GM12892 (cell line): ENCODE measurements at regions not wholly inside any gene's neighbourhood (a gene's known extent, or its start where the extent isn't known, plus 50 kb on each side); places are given as distances from the start of the nearest gene placed in this dataset.

Source experiments
- POLR2AphosphoS5 ChIP-seq: IDR thresholded peaks from 2 replicates; pipeline ENCODE4 v1.6.1; 2011; ENCODE audit warnings: low read depth, low read length, control low read depth
- TAF1 ChIP-seq: IDR thresholded peaks from 2 replicates; pipeline ENCODE4 v1.6.1; 2011; ENCODE audit warnings: low read depth, mild to moderate bottlenecking, control low read depth, low read length, borderline replicate concordance

DNA sequence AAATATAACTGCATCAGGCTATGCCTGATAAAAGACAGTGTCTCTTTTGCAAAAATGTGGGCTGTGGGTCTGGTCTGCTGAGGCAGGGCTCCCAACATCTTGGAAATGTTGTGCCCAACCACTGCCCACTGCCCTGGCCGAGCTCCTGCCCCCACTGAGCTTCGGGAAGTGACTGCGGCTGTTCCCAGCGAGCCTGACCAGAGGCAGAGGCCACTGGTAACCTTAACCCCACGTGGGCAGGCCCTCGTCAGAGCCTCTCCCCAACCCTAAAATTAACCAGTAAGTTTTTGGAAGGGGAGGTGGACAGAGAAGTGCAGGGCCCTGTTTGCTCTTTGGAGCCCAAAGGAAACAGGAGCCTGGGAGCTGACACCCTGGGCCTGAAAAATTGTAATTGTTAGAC lies 225.9 kb downstream of the MAFB start:
- TF ChIP-seq TAF1 = no peak
- TF ChIP-seq POLR2AphosphoS5 = no peak
